ENCODE measurements at regions not wholly inside any gene's neighbourhood (a gene's known extent, or its start where the extent isn't known, plus 50 kb on each side); places are given as distances from the start of the nearest gene placed in this dataset.

DNA sequence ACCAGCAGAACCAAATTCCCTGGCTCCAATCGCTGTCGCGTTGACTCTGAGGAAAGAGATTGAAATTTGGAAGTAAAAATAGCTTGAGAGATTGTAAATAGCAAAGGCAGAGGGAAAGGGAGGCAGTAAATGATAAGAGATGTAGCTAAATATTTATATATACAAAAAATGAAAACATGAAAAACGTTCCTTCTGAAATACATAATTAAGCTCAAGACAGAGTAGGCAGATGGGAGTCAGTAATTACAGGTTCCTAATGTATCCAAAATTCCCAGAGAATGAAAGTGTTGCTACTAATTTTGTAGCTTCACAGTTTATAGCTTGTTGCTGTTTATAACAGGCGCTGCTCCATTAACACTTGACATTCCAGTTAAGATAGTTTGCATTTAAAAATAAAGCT, 648.7 kb downstream of the KCNA4 start:
- TF ChIP-seq, protein P1, sequence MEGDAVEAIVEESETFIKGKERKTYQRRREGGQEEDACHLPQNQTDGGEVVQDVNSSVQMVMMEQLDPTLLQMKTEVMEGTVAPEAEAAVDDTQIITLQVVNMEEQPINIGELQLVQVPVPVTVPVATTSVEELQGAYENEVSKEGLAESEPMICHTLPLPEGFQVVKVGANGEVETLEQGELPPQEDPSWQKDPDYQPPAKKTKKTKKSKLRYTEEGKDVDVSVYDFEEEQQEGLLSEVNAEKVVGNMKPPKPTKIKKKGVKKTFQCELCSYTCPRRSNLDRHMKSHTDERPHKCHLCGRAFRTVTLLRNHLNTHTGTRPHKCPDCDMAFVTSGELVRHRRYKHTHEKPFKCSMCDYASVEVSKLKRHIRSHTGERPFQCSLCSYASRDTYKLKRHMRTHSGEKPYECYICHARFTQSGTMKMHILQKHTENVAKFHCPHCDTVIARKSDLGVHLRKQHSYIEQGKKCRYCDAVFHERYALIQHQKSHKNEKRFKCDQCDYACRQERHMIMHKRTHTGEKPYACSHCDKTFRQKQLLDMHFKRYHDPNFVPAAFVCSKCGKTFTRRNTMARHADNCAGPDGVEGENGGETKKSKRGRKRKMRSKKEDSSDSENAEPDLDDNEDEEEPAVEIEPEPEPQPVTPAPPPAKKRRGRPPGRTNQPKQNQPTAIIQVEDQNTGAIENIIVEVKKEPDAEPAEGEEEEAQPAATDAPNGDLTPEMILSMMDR (IDR thresholded peaks at IDR 0.05; ENCODE audit: low read depth, low read length, missing control alignments): no peak
- DNase-seq (ENCODE audit: extremely low read depth, low read depth): no peak
- no peak overlapping the region for H3K4me3 ChIP-seq (replicated peaks; ENCODE audit: low read depth, low read length)

DNA sequence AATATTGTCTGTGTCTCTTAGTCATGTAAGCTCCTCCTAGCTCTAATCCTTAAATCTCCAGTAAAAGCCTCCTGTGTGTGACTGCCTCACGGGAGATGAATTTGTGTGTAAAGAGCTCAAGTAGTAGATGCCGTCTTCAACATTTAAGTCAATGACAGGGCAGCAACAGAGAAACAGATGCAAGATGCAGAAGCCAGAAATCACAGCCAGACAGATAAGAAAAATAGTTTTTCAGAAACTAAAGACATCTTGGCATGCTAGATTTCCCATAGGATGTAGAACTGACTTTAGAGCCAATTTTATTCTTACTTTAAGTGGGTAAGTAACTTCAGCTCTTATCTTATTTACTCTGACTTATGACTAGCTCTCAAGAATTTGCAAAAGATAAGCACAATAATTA, 652.8 kb downstream of the KCNA4 start:
- H3K4me3 ChIP-seq (replicated peaks; ENCODE audit: low read depth, low read length): no peak overlapping the region
- TF ChIP-seq, protein P1 (IDR thresholded peaks at IDR 0.05; ENCODE audit: low read depth, low read length, missing control alignments): no peak
- DNase-seq (ENCODE audit: extremely low read depth, low read depth): no peak

DNA sequence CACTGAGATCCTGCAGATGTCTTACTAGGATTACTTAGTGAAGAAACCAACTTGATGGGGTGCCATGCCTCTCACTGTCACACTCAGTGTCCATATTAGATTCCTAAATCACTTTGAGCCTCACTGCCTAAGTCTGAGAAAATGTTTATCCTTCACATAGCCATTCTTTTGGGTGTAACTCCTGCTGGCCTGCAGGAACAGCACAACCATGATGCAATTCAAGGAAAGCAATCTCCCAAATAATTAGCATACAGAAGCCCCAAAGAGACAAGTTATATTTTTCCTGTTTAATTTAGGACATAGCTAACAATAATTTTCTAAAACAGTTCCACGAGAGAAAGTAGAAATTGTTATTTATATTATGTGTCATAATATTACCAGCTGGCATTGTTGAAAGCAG, 655.5 kb downstream of the KCNA4 start:
- TF ChIP-seq, protein P1 (IDR thresholded peaks at IDR 0.05; ENCODE audit: low read depth, low read length, missing control alignments): no peak
- DNase-seq (ENCODE audit: extremely low read depth, low read depth): no peak
- no peak overlapping the region for H3K4me3 ChIP-seq (replicated peaks; ENCODE audit: low read depth, low read length)

DNA sequence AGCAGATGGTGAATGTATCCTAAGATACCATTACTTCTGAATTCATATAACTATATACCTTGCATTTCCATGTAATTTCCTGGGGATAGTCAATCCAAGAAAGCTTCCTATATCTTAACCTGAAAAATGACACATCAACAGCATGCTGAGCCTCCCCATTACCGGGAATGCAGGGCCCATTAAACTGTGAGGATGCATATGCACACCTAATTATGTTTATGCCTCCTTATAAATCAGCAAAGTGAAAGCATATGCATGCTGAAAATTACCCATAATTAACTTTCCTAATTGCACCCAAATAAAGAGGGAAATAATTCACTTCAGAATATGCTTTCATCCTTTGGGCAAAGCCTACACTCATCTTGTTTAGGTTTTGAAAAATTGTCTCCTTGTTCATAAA, 663.0 kb downstream of the KCNA4 start:
- no peak overlapping the region for H3K4me3 ChIP-seq (replicated peaks; ENCODE audit: low read depth, low read length)
- DNase-seq (ENCODE audit: extremely low read depth, low read depth): no peak
- TF ChIP-seq, protein P1 (IDR thresholded peaks at IDR 0.05; ENCODE audit: low read depth, low read length, missing control alignments): no peak

DNA sequence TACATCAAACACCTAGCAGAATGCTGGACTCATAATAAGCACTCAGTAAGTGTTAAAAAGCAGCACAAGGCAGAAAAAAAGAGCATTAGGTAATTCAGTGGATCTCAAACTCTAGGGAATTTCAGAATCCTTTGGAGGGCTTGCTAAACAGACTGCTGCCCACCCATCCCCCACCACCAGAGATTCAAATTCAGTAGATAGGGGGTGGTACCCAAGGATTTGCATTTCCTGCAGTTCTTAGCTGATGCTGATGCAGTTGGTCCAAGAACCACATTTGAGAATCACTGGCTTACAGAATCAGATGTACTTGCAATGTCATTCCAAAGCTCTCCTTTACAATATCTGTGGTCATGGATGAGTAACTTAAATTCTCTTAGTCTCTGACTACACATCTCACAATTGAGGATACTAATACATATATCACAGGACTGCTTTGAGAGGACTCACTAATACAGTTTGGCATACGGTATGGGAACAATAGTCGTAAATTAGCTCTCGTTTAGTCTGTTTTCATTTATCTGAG, 664.5 kb downstream of the KCNA4 start:
- TF ChIP-seq, protein P1 (IDR thresholded peaks at IDR 0.05; ENCODE audit: low read depth, low read length, missing control alignments): no peak
- H3K4me3 ChIP-seq (replicated peaks; ENCODE audit: low read depth, low read length): no peak overlapping the region
- DNase-seq (ENCODE audit: extremely low read depth, low read depth): no peak

DNA sequence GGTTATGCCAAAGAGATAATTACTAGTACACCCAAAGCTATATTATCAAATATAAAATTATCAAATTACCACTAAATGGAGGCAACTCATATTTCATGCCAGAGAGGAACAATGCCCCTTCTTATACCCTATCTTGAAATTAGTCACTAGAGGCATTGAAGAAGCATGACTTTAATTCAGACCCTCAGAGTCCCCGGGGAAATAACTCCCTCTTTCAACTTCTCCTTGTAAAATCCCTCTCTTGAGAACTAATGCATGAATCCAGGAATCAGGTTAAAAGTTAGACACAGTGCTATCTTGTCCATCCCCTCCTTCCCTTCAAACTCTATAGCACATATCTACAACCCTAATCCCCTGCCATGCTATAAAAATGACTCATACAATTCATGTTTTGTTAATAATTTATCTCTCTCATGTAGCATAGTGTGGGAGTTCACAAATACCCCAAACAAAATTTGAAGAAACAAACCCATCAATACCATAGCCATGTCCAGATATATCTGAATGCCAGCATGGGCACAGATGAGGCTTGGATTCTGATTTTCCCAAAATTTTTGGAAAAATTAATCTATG, 665.4 kb downstream of the KCNA4 start:
- H3K4me3 ChIP-seq (replicated peaks; ENCODE audit: low read depth, low read length): no peak overlapping the region
- TF ChIP-seq, protein P1 (IDR thresholded peaks at IDR 0.05; ENCODE audit: low read depth, low read length, missing control alignments): no peak
- DNase-seq (ENCODE audit: extremely low read depth, low read depth): no peak
